ENCODE measurements at regions not wholly inside any gene's neighbourhood (a gene's known extent, or its start where the extent isn't known, plus 50 kb on each side); places are given as distances from the start of the nearest gene placed in this dataset.

DNA sequence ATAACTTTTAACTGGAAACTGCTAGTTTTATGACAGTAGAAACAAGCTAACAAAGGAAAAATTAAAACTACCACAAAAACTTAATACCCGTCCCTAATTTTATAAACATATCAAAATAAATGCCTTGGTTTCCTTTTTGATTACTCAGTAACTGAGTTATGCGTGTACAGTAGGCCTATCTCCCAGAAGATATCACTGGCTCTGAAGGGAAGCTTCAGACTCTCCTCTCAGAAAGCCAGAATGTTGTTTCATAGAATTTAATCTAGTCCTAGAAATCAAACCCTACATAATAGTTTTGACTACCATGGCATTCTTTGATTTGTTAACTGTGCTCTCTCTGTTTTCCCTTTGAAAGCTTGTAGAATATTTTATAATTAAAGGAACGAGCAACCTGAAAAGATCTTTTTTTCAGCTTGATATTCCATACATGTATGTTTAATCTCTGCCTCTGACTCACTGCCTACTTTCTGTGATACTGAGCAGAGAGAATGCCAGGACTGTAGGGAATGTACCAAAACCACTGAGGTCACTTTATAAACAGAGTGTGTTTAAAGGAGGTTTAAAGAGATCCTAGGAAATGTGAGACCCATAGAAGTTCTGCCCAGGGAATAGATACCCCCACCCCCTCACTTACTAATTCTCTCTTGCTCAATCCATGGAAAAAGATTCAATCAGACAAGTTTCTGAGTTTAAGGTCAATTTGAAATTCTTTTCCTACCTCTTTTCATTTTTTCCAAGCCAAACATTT is 311.5 kb downstream of the HDGFL1 start:
- H3K9me3 ChIP-seq (ENCODE audit: control insufficient read depth in 2 of 3, insufficient read depth in 1 of 3, low read length in 3 of 3): no peaks in the 10 kb centered on the region
- intact Hi-C loops (cut with DNase I): no loop called here
- H3K9ac ChIP-seq (ENCODE audit: low read length in 3 of 3): no peak overlapping the region
- no peak overlapping the region for H3K27ac ChIP-seq (ENCODE audit: low read depth in 2 of 2, low read length in 2 of 2)
- DNase-seq: peak in 2 of 5 donors; percentile 42 to 44
- FAIRE-seq: no peak
- no peak overlapping the region for H3K4me3 ChIP-seq (ENCODE audit: low read length in 3 of 3)
- no peaks in the 10 kb centered on the region for H3K36me3 ChIP-seq (ENCODE audit: control insufficient read depth in 2 of 3, insufficient read depth in 3 of 3, low read length in 3 of 3)
- no peak for TF ChIP-seq CTCF (IDR thresholded peaks at IDR 0.05; ENCODE audit: borderline replicate concordance, extremely low read depth, insufficient read depth)
- no peaks in the 10 kb centered on the region for H3K4me1 ChIP-seq (ENCODE audit: control insufficient read depth in 2 of 3, insufficient read depth in 2 of 3, low read depth in 1 of 3, low read length in 3 of 3)
- H3K27me3 ChIP-seq (ENCODE audit: control insufficient read depth, insufficient read depth, low read length): no peaks in the 10 kb centered on the region

- intact Hi-C loops (cut with DNase I): no loop called here
- no peak overlapping the region for H3K27ac ChIP-seq (ENCODE audit: low read depth in 2 of 2, low read length in 2 of 2)
- FAIRE-seq: no peak
Observed at GRCh38 chr6:22882581-22882980, 313.2 kb downstream of the HDGFL1 start.

GRCh38 chr6:22883061-22883717 is 313.8 kb downstream of the HDGFL1 start:
- FAIRE-seq (no peak), DNase-seq (no peak)
- H3K27ac ChIP-seq (ENCODE audit: low read depth in 2 of 2, low read length in 2 of 2): no peak overlapping the region

More at GRCh38 chr6:22882581-22882980, 313.2 kb downstream of the HDGFL1 start:
- Histone ChIP-seq H3K27me3 (ENCODE audit: control insufficient read depth, insufficient read depth, low read length) (no peaks in the 10 kb centered on the region), H3K4me3 (ENCODE audit: low read length in 3 of 3) (no peak overlapping the region), H3K9ac (ENCODE audit: low read length in 3 of 3) (no peak overlapping the region), H3K9me3 (ENCODE audit: control insufficient read depth in 2 of 3, insufficient read depth in 1 of 3, low read length in 3 of 3) (no peaks in the 10 kb centered on the region), H3K4me1 (ENCODE audit: control insufficient read depth in 2 of 3, insufficient read depth in 2 of 3, low read depth in 1 of 3, low read length in 3 of 3) (no peaks in the 10 kb centered on the region), H3K36me3 (ENCODE audit: control insufficient read depth in 2 of 3, insufficient read depth in 3 of 3, low read length in 3 of 3) (no peaks in the 10 kb centered on the region)
- DNase-seq: no peak
- TF ChIP-seq CTCF (IDR thresholded peaks at IDR 0.05; ENCODE audit: borderline replicate concordance, extremely low read depth, insufficient read depth): no peak

More at GRCh38 chr6:22883061-22883717, 313.8 kb downstream of the HDGFL1 start:
- H3K27me3 ChIP-seq (ENCODE audit: control insufficient read depth, insufficient read depth, low read length): no peaks in the 10 kb centered on the region
- H3K36me3 ChIP-seq (ENCODE audit: control insufficient read depth in 2 of 3, insufficient read depth in 3 of 3, low read length in 3 of 3): no peaks in the 10 kb centered on the region
- H3K9me3 ChIP-seq (ENCODE audit: control insufficient read depth in 2 of 3, insufficient read depth in 1 of 3, low read length in 3 of 3): no peaks in the 10 kb centered on the region
- H3K9ac ChIP-seq (ENCODE audit: low read length in 3 of 3): no peak overlapping the region
- no peak overlapping the region for H3K4me3 ChIP-seq (ENCODE audit: low read length in 3 of 3)
- no peak for TF ChIP-seq CTCF (IDR thresholded peaks at IDR 0.05; ENCODE audit: borderline replicate concordance, extremely low read depth, insufficient read depth)
- H3K4me1 ChIP-seq (ENCODE audit: control insufficient read depth in 2 of 3, insufficient read depth in 2 of 3, low read depth in 1 of 3, low read length in 3 of 3): no peaks in the 10 kb centered on the region
- intact Hi-C loops (cut with DNase I): no loop called here
